DOHH2 (cell line): ENCODE measurements at regions not wholly inside any gene's neighbourhood (a gene's known extent, or its start where the extent isn't known, plus 50 kb on each side); places are given as distances from the start of the nearest gene placed in this dataset.

Source experiments
- H3F3A ChIP-seq: fragments of 200-600 bp; sonication (generic), shearing (Covaris generic); 2 replicates; pipeline ENCODE4 v1.6.0; 2016; ENCODE audit warnings: antibody characterized with exemption, mild to moderate bottlenecking; ENCODE audit not compliant: control insufficient read depth, insufficient read depth
- H3K27ac ChIP-seq: fragments of 200-600 bp; sonication (generic); 2 replicates; pipeline ENCODE4 v1.5.1; 2014; ENCODE audit warnings: low read depth, mild to moderate bottlenecking, low read length, moderate library complexity
- H3K27me3 ChIP-seq: fragments of 200-600 bp; sonication (generic); 2 replicates; pipeline ENCODE4 v1.6.1; 2014; ENCODE audit warnings: mild to moderate bottlenecking, low read length, mixed read lengths; ENCODE audit not compliant: control insufficient read depth
- H3K36me3 ChIP-seq: fragments of 200-600 bp; sonication (generic); 2 replicates; pipeline ENCODE4 v1.6.1; 2014; ENCODE audit warnings: mild to moderate bottlenecking, low read length, moderate library complexity, mixed read lengths; ENCODE audit not compliant: control insufficient read depth
- H3K4me1 ChIP-seq: fragments of 200-600 bp; sonication (generic); 2 replicates; pipeline ENCODE4 v1.6.1; 2014; ENCODE audit warnings: mild to moderate bottlenecking, low read length, mixed read lengths; ENCODE audit not compliant: control insufficient read depth
- H3K4me2 ChIP-seq: fragments of 200-600 bp; sonication (generic); 2 replicates; pipeline ENCODE4 v1.6.0; 2014; ENCODE audit warnings: mild to moderate bottlenecking, low read length, moderate library complexity
- H3K4me3 ChIP-seq: fragments of 200-600 bp; sonication (generic); 2 replicates; pipeline ENCODE4 v1.5.1; 2014; ENCODE audit warnings: mild to moderate bottlenecking, low read length, mixed read lengths
- H3K79me2 ChIP-seq: fragments of 200-600 bp; sonication (generic); 2 replicates; pipeline ENCODE4 v1.6.1; 2014; ENCODE audit warnings: mild to moderate bottlenecking, low read length, mixed read lengths; ENCODE audit not compliant: control insufficient read depth
- H3K9me2 ChIP-seq: fragments of 200-600 bp; sonication (generic); replicated peaks from 2 replicates; pipeline ENCODE4 v1.6.1; 2014; ENCODE audit warnings: mild to moderate bottlenecking, low read length, mixed read lengths; ENCODE audit not compliant: control insufficient read depth
- H3K9me3 ChIP-seq: fragments of 200-600 bp; sonication (generic); 2 replicates; pipeline ENCODE4 v1.6.1; 2014; ENCODE audit warnings: antibody characterized with exemption, low read length, mixed read lengths; ENCODE audit not compliant: control insufficient read depth, insufficient read depth
- H4K20me1 ChIP-seq: fragments of 200-600 bp; sonication (generic); 2 replicates; pipeline ENCODE4 v1.6.0; 2014; ENCODE audit warnings: low read depth, mild to moderate bottlenecking, antibody characterized with exemption, low read length, moderate library complexity; ENCODE audit not compliant: control insufficient read depth, insufficient read depth
- CTCF ChIP-seq: fragments of 200-600 bp; sonication (generic); IDR thresholded peaks from one replicate; pipeline ENCODE4 v1.5.1; 2014; ENCODE audit warnings: antibody characterized with exemption, mild to moderate bottlenecking, low read depth, low read length; ENCODE audit not compliant: poor library complexity, severe bottlenecking
- EZH2phosphoT487 ChIP-seq: fragments of 200-600 bp; sonication (generic); IDR thresholded peaks from 2 replicates; pipeline ENCODE4 v1.6.1; 2017; ENCODE audit warnings: borderline replicate concordance, mild to moderate bottlenecking, antibody characterized with exemption, low read length, moderate library complexity, mixed read lengths

GRCh38 chr5:155750101-155750500, 576.9 kb upstream of the SGCD start:
- no peaks in the 10 kb centered on the region for H3K4me1 ChIP-seq
- no peak overlapping the region for H3K27ac ChIP-seq
- no peaks in the 10 kb centered on the region for H3K9me2 ChIP-seq
- H3K36me3 ChIP-seq: no peaks in the 10 kb centered on the region
- H3K4me3 ChIP-seq: no peak overlapping the region
- H3K79me2 ChIP-seq: no peaks in the 10 kb centered on the region
- H3K9me3 ChIP-seq: no peaks in the 10 kb centered on the region
- H3K4me2 ChIP-seq: no peak overlapping the region
- TF ChIP-seq EZH2phosphoT487: no peak
- no peak for TF ChIP-seq CTCF
- H4K20me1 ChIP-seq: no peaks in the 10 kb centered on the region
- no peaks in the 10 kb centered on the region for H3K27me3 ChIP-seq
- no peaks in the 10 kb centered on the region for H3F3A ChIP-seq

- no peaks in the 10 kb centered on the region for H3K9me2 ChIP-seq
- H3K27me3 ChIP-seq: no peaks in the 10 kb centered on the region
- H3F3A ChIP-seq: no peaks in the 10 kb centered on the region
- no peaks in the 10 kb centered on the region for H3K79me2 ChIP-seq
- H3K36me3 ChIP-seq: no peaks in the 10 kb centered on the region
- no peak overlapping the region for H3K27ac ChIP-seq
- no peaks in the 10 kb centered on the region for H4K20me1 ChIP-seq
- no peak for TF ChIP-seq CTCF
- no peak for TF ChIP-seq EZH2phosphoT487
- no peaks in the 10 kb centered on the region for H3K4me1 ChIP-seq
- no peak overlapping the region for H3K4me2 ChIP-seq
- H3K4me3 ChIP-seq: no peak overlapping the region
- H3K9me3 ChIP-seq: no peaks in the 10 kb centered on the region
Observed at GRCh38 chr5:155750571-155750970, 576.4 kb upstream of the SGCD start.

DNA sequence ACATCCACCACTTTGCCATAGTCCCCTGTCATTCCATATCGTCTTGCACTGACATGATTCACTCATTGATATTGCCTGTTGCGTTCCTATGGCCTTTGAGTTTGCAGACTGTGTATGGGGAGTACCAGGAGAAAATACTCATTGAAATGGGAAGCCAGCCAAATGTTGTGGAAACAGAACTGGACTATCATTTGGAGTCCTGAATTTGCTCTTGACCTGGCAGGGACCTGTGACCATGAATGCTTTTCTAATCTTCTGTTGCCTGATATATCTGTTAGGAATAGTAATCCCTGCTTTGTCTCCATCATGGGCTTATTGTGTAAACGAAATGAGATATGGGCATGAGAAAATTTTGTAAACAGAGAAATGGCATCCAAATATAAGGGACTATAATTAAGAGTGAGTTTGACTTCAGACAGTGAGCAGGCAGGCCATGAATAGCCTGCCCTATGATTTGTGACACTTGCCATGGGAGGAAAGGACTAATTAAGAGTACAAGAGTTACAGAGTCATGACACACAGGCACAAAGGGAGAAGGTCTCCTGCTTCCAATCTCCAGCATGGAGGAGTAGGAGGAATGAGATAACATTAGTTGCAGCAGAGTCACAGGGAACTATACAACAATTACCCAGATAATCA, 572.9 kb upstream of the SGCD start:
- Histone ChIP-seq H4K20me1 (no peaks in the 10 kb centered on the region), H3K9me3 (no peaks in the 10 kb centered on the region), H3K79me2 (no peaks in the 10 kb centered on the region), H3K9me2 (no peaks in the 10 kb centered on the region), H3K4me3 (no peak overlapping the region), H3K27me3 (no peaks in the 10 kb centered on the region), H3K27ac (no peak overlapping the region), H3K4me2 (no peak overlapping the region), H3K4me1 (no peaks in the 10 kb centered on the region), H3F3A (no peaks in the 10 kb centered on the region), H3K36me3 (no peaks in the 10 kb centered on the region)
- TF ChIP-seq EZH2phosphoT487: no peak
- TF ChIP-seq CTCF: no peak
